ENCODE measurements at regions not wholly inside any gene's neighbourhood (a gene's known extent, or its start where the extent isn't known, plus 50 kb on each side); places are given as distances from the start of the nearest gene placed in this dataset.
A peak's percentile ranks its signal among the peaks of the same experiment; 100 is the strongest.

GRCh38 chr15:31179693-31180092 is 78.2 kb upstream of the TRPM1 start:
- Histone ChIP-seq H3K36me3 (ENCODE audit: control insufficient read depth, insufficient read depth, low read length) (no peaks in the 10 kb centered on the region), H3K27me3 (ENCODE audit: control insufficient read depth, insufficient read depth, low read length) (no peaks in the 10 kb centered on the region), H3K4me3 (ENCODE audit: low read length) (no peak overlapping the region), H3K9me3 (ENCODE audit: control insufficient read depth, insufficient read depth, low read length) (peaks cover 12% of the 10 kb centered on the region), H3K4me1 (ENCODE audit: control insufficient read depth, insufficient read depth, low read length) (peaks cover 18% of the 10 kb centered on the region), H3K27ac (ENCODE audit: low read length) (no peak overlapping the region)
- DNase-seq (peak in 1 of 2 donors; percentile 35), ATAC-seq (peak in 2 of 3 donors; percentile 68 to 84)
- peak overlapping the region; percentile 80 for H3K4me3 Mint-ChIP-seq
- H3K4me1 Mint-ChIP-seq, result peaks cover 19 to 29% of the 10 kb centered on the region in 2 donors
- intact Hi-C loops (cut with micrococcal nuclease), result no loop called here
- H3K27ac Mint-ChIP-seq, result peak overlapping the region; percentile 64 to 72
- no peaks in the 10 kb centered on the region for H3K27me3 Mint-ChIP-seq (ENCODE audit: low read depth in 2 of 2)
- peaks cover 2 to 6% of the 10 kb centered on the region in 2 donors for H3K9me3 Mint-ChIP-seq
- peaks cover 21% of the 10 kb centered on the region for H3K36me3 Mint-ChIP-seq
- TF ChIP-seq, protein P1, sequence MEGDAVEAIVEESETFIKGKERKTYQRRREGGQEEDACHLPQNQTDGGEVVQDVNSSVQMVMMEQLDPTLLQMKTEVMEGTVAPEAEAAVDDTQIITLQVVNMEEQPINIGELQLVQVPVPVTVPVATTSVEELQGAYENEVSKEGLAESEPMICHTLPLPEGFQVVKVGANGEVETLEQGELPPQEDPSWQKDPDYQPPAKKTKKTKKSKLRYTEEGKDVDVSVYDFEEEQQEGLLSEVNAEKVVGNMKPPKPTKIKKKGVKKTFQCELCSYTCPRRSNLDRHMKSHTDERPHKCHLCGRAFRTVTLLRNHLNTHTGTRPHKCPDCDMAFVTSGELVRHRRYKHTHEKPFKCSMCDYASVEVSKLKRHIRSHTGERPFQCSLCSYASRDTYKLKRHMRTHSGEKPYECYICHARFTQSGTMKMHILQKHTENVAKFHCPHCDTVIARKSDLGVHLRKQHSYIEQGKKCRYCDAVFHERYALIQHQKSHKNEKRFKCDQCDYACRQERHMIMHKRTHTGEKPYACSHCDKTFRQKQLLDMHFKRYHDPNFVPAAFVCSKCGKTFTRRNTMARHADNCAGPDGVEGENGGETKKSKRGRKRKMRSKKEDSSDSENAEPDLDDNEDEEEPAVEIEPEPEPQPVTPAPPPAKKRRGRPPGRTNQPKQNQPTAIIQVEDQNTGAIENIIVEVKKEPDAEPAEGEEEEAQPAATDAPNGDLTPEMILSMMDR (IDR thresholded peaks at IDR 0.05), result no peak

DNA sequence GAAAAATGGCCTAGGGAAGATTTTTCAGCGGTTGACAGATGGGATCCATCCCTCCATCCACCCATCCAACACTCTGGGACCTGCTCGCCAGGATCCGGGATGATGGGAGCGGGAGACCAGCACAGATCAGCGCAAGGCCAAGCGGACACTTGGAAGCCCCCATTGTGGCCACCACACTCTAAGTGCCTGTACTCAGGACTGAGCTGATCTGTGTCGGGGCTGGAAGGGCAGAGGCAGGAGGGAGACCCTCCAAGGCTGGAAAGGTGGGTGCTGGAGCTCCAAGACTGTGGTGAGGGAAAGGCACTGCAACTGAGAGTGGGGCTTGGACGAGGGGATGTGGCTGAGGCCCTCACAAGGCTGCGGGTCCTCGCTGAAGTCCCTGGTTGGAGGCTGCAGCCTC is 91.8 kb upstream of the TRPM1 start:
- Mint-ChIP-seq H3K36me3 (peaks cover 18% of the 10 kb centered on the region), H3K4me3 (no peak overlapping the region), H3K27ac (no peak overlapping the region), H3K9me3 (peaks cover 2 to 10% of the 10 kb centered on the region in 2 donors), H3K4me1 (peaks cover 3 to 6% of the 10 kb centered on the region in 2 donors), H3K27me3 (ENCODE audit: low read depth in 2 of 2) (peaks cover 0 to 1% of the 10 kb centered on the region in 2 donors)
- 97% methylated on average over 10 of the region's 10 CpGs for WGBS (ENCODE audit: insufficient coverage)
- ATAC-seq, result no peak
- no peak for DNase-seq
- H3K4me1 ChIP-seq (ENCODE audit: control insufficient read depth, insufficient read depth, low read length), result peaks cover 9% of the 10 kb centered on the region
- no peaks in the 10 kb centered on the region for H3K27me3 ChIP-seq (ENCODE audit: control insufficient read depth, insufficient read depth, low read length)
- TF ChIP-seq, protein P1 (IDR thresholded peaks at IDR 0.05), result no peak
- H3K36me3 ChIP-seq (ENCODE audit: control insufficient read depth, insufficient read depth, low read length), result no peaks in the 10 kb centered on the region
- H3K27ac ChIP-seq (ENCODE audit: low read length), result no peak overlapping the region
- H3K9me3 ChIP-seq (ENCODE audit: control insufficient read depth, insufficient read depth, low read length), result peaks cover 7% of the 10 kb centered on the region
- no peak overlapping the region for H3K4me3 ChIP-seq (ENCODE audit: low read length)
- intact Hi-C loops (cut with micrococcal nuclease), result no loop called here

DNA sequence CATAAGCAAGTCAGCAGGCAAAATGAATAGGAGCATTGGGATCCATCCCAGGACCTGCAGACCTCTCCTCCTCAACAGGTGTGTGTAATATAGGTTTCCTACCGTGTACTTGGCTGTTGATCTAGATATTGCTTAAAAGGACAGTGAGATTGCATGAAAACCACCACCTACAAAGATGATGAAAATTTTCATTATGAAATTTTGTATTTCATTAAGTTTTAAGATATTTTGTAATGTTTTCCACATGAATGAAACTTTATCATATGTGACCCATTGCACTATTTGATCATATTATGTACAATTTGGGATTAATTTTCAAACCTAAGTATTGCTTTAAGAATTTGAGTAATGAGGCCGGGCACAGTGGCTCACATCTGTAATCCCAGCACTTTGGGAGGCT is 94.3 kb upstream of the TRPM1 start:
- H3K27me3 ChIP-seq (ENCODE audit: control insufficient read depth, insufficient read depth, low read length), result no peaks in the 10 kb centered on the region
- H3K4me1 ChIP-seq (ENCODE audit: control insufficient read depth, insufficient read depth, low read length), result peaks cover 12% of the 10 kb centered on the region
- no peaks in the 10 kb centered on the region for H3K9me3 Mint-ChIP-seq
- intact Hi-C loops (cut with micrococcal nuclease), result no loop called here
- peaks cover 0 to 8% of the 10 kb centered on the region in 2 donors for H3K27me3 Mint-ChIP-seq (ENCODE audit: low read depth in 2 of 2)
- WGBS (ENCODE audit: insufficient coverage), result 100% methylated on average over 1 of the region's 2 CpGs
- ATAC-seq, result no peak
- H3K9me3 ChIP-seq (ENCODE audit: control insufficient read depth, insufficient read depth, low read length), result no peaks in the 10 kb centered on the region
- H3K36me3 Mint-ChIP-seq, result no peaks in the 10 kb centered on the region
- TF ChIP-seq, protein P1 (IDR thresholded peaks at IDR 0.05), result no peak
- no peak overlapping the region for H3K4me3 ChIP-seq (ENCODE audit: low read length)
- no peak overlapping the region for H3K4me3 Mint-ChIP-seq
- no peak for DNase-seq
- H3K36me3 ChIP-seq (ENCODE audit: control insufficient read depth, insufficient read depth, low read length), result no peaks in the 10 kb centered on the region
- H3K27ac ChIP-seq (ENCODE audit: low read length), result no peak overlapping the region
- H3K4me1 Mint-ChIP-seq, result peaks cover 6 to 19% of the 10 kb centered on the region in 2 donors
- no peak overlapping the region for H3K27ac Mint-ChIP-seq

Measured in natural killer cell (primary cell).